COR-L47 (cell line): ENCODE measurements at regions not wholly inside any gene's neighbourhood (a gene's known extent, or its start where the extent isn't known, plus 50 kb on each side); places are given as distances from the start of the nearest gene placed in this dataset.

Experiments
- DNase-seq: peaks from one replicate; lab custom pipeline; 2025; lab: John Stamatoyannopoulos, UW

DNA sequence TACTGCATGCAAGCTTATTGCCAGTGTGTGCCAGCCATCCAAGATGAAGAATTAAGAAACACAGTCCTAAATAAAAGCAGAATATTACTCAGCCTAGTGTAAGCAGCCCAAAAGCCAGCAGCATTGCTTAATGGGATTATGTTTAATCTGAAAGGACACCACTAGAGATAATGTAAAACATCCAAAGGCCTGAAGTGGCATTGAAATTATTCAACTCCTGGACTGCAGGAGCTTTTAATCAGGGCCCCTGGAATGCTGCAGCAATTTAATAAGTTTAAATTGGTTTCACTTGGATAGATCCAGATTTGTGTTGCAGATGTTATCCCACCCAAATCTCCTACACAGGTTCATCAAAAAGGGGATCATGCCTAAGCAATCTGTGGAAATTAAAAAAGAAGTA lies 193.0 kb downstream of the C12orf50 start:
- DNase-seq: no peak

DNA sequence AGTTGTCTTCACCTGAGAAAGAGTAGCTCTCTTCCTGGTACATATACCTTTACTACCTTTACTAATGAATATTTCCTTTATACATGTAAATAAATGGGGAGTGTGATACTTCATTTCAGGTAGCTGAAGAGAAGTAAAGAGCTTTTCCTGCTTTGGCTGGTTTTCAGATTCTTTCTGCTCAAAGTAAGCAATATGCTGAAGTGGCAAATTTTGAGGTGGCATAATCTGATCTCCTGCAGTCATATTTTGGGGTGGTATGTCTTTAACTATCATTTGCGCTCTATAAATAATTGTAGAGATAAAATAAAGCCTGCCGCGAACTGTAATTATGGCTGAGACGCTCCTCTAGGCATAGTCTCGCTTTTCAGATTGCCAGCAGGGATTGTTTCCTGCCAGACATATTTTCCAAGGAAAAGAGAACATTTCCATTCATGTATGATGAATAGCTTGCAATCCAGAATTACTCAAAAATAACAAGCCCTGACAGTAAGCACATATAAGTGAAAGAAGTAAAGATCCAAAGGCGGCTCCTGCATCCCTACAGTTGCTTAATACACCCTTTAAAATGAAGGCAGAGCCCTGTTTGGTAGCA lies 200.7 kb downstream of the C12orf50 start:
- DNase-seq: peak; percentile 73

- no peak for DNase-seq
Measured at GRCh38 chr12:87827638-87828264, 201.4 kb downstream of the C12orf50 start.

- DNase-seq: no peak
Measured at GRCh38 chr12:87822923-87823322, 206.3 kb downstream of the C12orf50 start.

GRCh38 chr12:87820524-87821202 lies 208.5 kb downstream of the C12orf50 start:
- no peak for DNase-seq

DNA sequence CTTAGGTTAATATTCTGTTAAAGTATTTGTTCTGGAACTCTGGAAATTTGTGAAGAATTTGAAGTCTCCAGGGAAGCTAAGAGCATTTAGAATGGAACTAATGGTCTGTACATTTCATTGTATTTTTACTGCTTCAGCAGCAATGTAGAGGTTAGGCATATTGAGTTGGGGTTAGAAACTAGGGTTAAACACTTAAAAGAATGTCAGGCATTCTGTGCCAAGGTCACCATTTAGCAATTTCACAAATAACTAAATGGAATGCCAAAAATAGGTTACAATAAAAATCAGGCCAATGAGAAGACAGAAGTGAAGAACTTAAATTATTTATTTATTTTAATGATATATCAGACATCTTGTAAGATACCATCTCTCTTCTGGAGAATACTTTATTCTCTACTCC lies 210.8 kb downstream of the C12orf50 start:
- no peak for DNase-seq

DNA sequence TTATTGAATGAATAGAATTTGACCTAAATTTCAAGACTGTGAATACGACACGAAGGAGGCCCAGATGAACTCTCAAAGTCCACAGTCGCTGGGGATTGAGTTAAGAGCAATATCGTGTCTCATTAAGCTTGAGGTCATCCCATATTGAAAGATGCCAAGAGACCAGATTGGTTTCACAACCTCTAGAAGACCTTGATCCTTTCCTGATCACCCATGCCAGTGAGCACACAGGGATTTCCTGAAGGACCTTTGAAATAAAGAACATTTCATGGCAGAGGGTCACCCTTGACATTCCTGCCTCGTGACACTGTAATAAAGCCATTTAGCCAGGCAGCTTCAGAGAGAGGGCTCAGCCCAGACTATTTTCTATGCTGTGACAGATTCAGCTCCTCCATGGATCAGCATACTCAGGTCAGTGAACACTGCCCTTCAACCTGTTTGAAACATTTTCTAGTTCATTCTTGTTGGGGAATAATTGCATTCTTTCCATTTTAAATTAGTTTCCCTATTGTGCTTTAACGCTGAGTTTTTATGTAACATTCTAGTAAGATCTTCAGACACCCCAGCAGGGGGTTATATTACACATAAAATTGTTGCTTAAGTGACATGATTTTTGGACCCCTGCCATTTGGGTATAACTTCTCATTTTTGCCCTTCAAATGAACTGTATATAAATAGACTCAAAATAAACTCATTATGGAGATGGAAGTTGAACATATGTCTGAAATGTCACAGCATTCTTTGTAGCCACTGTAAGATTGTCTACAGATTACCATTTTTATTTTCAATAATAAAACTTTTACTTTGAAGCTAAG lies 213.2 kb downstream of the C12orf50 start:
- peak; percentile 30 for DNase-seq

- DNase-seq: no peak
Measured at GRCh38 chr12:87814625-87815024, 214.6 kb downstream of the C12orf50 start.

GRCh38 chr12:87813476-87814234 lies 215.5 kb downstream of the C12orf50 start:
- DNase-seq: no peak

GRCh38 chr12:87812681-87813080 lies 216.5 kb downstream of the C12orf50 start:
- DNase-seq: peak; percentile 9

DNA sequence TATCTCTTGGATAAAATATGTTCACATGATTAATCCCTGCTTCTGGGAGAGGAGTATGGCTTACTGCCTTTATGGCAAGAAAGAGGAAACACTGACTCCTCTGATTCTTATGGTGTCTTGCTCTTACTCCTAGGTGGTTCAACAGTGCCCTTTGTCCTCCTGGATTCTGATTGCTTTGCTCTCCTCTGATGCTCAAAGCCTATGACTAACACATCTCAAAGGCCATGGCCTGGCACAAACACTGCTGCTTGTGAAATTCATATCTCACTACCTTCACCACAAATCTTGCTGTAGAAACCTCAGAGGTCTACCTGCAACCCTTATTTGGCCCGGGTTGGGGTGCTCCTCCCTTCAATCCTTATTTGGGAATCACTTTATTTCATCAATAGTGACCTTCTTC lies 217.2 kb downstream of the C12orf50 start:
- no peak for DNase-seq

DNA sequence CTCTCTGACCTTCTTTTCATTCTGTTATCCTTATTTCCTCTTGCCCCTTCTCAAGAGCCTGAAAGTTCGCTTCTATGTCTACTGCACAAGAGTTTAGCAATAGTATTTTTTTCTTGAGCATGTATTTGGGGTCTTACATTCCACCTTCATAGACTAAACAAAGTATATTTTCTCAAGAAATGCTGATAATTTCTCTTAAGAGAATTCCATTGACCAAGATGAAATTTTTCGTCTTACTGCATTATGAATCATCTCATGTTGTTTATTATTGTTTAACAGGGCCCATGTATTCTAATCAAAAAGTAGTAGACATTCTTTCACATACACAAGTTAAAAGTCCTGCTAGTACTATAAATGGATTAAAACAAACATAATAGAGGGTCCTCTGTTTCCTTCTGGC lies 219.3 kb downstream of the C12orf50 start:
- no peak for DNase-seq

DNA sequence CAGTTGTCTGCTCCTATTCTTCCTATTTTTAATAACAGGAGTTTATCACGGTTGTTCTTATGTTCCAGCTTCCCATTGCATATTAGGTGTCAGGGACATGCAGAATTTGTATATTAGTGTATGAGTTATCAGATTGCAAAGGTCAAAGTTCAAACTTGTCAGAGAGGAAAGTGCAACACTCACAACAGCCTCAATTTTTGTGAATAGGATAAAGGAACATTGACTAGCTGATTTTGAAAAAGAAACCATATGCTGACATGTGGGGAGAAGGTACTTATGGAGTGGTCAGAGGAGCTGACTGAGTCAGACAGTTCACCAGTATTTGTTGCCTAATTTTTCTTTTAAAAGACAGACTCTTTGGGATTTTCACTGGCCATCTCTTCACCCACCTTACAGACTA lies 222.1 kb downstream of the C12orf50 start:
- DNase-seq: no peak

- DNase-seq: no peak
Measured at GRCh38 chr12:87806310-87806709, 222.9 kb downstream of the C12orf50 start.

GRCh38 chr12:87804386-87804785 lies 224.8 kb downstream of the C12orf50 start:
- no peak for DNase-seq

DNA sequence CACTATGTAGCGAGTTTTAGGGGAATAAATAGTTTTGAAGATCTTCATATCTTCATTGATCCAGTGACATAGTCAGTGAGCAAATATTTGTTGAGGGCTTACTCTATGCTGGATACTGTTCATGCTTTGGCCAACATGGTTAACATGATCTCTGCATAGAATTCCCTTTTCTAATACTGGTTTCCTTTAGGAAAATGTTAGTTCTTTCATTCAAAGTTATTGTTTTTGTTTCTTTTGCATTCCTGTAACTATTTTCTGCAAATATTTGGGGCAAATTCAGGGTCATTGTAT lies 226.5 kb downstream of the C12orf50 start:
- no peak for DNase-seq

GRCh38 chr12:87801860-87802720 lies 227.1 kb downstream of the C12orf50 start:
- peak; percentile 17 for DNase-seq

- no peak for DNase-seq
Measured at GRCh38 chr12:87796961-87797516, 232.2 kb downstream of the C12orf50 start.

- no peak for DNase-seq
Measured at GRCh38 chr12:87795555-87795954, 233.6 kb downstream of the C12orf50 start.

DNA sequence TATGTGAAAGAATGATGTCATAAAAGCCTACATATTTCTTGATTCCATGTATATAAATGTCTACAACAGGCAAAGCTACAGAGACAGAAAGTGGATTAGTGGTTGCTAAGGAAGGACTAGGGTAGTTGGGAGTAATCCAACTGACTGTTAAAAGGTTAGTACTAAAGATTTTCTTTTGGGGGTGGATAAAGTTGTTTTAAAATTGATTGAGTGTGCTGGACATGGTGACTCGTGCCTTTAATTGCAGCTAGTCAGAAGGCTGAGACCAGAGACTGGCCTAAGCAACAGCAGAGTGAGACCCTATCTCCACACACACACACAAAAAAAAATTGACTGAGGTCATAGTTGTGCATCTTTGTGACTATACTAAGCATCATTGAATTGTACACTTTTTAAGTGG lies 234.3 kb downstream of the C12orf50 start:
- DNase-seq: no peak

DNA sequence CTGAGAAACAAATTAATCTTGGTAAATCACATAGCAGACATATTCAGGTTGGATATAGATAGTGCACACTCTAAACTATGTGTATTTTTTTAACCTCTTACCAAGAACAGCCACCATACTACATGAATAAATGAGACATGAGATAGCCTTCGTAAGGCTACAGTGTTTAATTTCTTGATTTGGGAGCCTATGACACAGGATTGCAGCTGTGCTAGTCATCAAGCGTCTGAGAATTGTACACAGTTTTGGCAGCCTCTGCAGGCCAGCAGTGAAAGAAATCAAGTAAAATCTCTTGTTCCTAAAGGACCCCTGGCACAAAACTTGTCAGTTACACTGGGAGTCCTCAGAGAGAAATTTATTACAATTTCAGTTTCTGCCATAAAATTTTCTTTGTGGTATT lies 236.1 kb downstream of the C12orf50 start:
- no peak for DNase-seq
